Ovary (tissue), 7 donors: ENCODE measurements at regions not wholly inside any gene's neighbourhood (a gene's known extent, or its start where the extent isn't known, plus 50 kb on each side); places are given as distances from the start of the nearest gene placed in this dataset.

Experiments
- DNase-seq, 5 donors: peaks; one replicate each; pipeline ENCODE4 v3.0.0-alpha.2; 2019 to 2020
- H3K27ac ChIP-seq, 2 donors: fragments of 200-600 bp; one replicate each; pipeline versions ENCODE4 v1.5.1 to v1.8.0; 2019 to 2022
- H3K27me3 ChIP-seq: fragments of 200-600 bp; one replicate; pipeline ENCODE4 v1.8.0; 2022
- H3K36me3 ChIP-seq: fragments of 200-600 bp; sonication (generic); one replicate; pipeline ENCODE4 v1.5.1; 2019
- H3K4me1 ChIP-seq: one replicate; pipeline ENCODE4 v1.8.1; 2013; ENCODE audit warnings: mild to moderate bottlenecking, moderate library complexity; ENCODE audit not compliant: insufficient read depth
- H3K4me3 ChIP-seq: fragments of 200-600 bp; sonication (generic); one replicate; pipeline ENCODE4 v1.5.1; 2017
- H3K9me3 ChIP-seq, 2 donors: fragments of 200-600 bp in 1 of 2; sonication (generic) in 1 of 2; one replicate each; pipeline versions ENCODE4 v1.5.1 to v1.8.1; 2013 to 2019; ENCODE audit warnings: mild to moderate bottlenecking in 1 of 2, moderate library complexity in 1 of 2
- EP300 ChIP-seq: sonication (generic); formaldehyde crosslinking; IDR thresholded peaks from one replicate; pipeline ENCODE4 v1.6.1; 2017; ENCODE audit warnings: antibody characterized with exemption
- POLR2A ChIP-seq: fragments of 450-650 bp; IDR thresholded peaks from one replicate; pipeline ENCODE4 v1.6.1; 2017; ENCODE audit warnings: antibody characterized with exemption, mild to moderate bottlenecking, moderate library complexity
- WGBS, 3 donors: extraction: QIAGEN DNeasy Blood & Tissue Kit in 1 of 3; methylation state at CpG; one replicate each; pipeline versions ENCODE4 v1.1.5 to v1.1.7; 2013 to 2017; 5-methylcytosine and 5-hydroxymethylcytosine counted together
- intact Hi-C, 4 donors: fragments of 100-400 bp; cut with DNase I; formaldehyde crosslinking; loops; one replicate each; pipeline versions ENCODE4 v1.11.0 to v1.15.1; 2022 to 2023
- TF ChIP-seq, protein P1 (sequence below), 3 donors: fragments of 450-650 bp in 2 of 3; fragments of 200-600 bp in 1 of 3; IDR thresholded peaks; one replicate each; pipeline versions ENCODE4 v1.5.1 to v1.8.0; 2016 to 2022; ENCODE audit warnings: antibody characterized with exemption in 3 of 3, mild to moderate bottlenecking in 1 of 3
- donor health status: DM: no; HTN: no; CAD: no; lungs with moderate emphysema.
- donor health status: DM: no; HTN: no; CAD: no.
- donor health status: Bipolar disorder and iron deficiency.
- donor health status: DM: no; HTN: no; CAD: no.
- donor health status: DM: yes; HTN: yes; CAD: no.

DNA sequence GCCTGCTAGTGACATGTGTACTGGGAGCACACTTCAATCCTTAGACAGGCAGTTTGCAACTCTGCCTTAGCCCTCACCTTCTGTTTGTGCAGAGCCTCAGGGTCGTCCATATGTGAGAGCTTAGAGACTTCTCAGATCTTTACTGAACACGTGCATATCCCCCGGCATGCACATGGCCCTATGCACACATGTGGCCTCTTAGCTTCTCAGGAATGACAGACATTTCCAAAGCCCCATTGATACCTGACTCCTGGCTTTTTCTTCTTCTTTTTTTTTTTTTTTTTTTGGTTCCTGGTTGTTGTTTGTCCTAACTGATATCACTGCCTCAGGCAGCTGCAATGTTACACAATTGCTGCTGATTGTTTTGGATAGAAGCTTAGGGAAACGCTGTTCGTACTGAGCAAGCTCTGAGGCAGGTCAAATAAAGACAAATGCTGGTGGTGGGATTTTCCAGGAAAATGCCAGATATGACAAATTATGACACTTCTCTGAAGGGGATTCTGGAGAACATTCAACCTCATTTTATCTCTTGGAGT, 107.2 kb upstream of the RGMA start:
- Histone ChIP-seq H3K9me3 (no peaks in the 10 kb centered on the region), H3K4me1 (no peaks in the 10 kb centered on the region), H3K4me3 (no peak overlapping the region), H3K27me3 (no peaks in the 10 kb centered on the region), H3K36me3 (no peaks in the 10 kb centered on the region), H3K27ac (no peak overlapping the region)
- TF ChIP-seq POLR2A (no peak), EP300 (no peak)
- TF ChIP-seq, protein P1, sequence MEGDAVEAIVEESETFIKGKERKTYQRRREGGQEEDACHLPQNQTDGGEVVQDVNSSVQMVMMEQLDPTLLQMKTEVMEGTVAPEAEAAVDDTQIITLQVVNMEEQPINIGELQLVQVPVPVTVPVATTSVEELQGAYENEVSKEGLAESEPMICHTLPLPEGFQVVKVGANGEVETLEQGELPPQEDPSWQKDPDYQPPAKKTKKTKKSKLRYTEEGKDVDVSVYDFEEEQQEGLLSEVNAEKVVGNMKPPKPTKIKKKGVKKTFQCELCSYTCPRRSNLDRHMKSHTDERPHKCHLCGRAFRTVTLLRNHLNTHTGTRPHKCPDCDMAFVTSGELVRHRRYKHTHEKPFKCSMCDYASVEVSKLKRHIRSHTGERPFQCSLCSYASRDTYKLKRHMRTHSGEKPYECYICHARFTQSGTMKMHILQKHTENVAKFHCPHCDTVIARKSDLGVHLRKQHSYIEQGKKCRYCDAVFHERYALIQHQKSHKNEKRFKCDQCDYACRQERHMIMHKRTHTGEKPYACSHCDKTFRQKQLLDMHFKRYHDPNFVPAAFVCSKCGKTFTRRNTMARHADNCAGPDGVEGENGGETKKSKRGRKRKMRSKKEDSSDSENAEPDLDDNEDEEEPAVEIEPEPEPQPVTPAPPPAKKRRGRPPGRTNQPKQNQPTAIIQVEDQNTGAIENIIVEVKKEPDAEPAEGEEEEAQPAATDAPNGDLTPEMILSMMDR (IDR thresholded peaks at IDR 0.05) = no peak
- intact Hi-C loops = no loop called here
- 66 to 80% (median 79%) methylated on average over 5 of the region's 5 CpGs for WGBS, 3 donors
- no peak for DNase-seq

DNA sequence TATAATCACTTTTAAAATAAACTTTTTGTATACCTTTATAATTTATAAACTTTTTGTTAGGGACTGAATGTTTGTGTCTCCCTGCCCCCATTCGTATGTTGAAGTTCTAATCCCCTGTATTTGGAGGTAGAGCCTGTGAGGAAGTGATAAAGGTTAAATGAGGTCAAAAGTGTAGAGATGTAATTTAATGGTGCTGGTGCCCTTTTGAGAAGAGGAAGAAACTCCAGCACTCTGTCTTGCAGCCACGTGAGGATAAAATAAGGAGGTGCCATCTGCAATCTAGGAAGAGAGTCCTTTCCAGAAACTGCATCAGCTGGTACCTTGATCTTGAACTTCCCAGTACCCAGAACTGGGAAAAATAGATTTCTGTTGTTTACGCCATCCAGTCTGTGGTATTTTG, 106.1 kb upstream of the RGMA start:
- no peaks in the 10 kb centered on the region for H3K9me3 ChIP-seq
- 53 to 68% (median 62%) methylated on average over 3 of the region's 3 CpGs for WGBS, 3 donors
- H3K27me3 ChIP-seq = no peaks in the 10 kb centered on the region
- H3K4me3 ChIP-seq = no peak overlapping the region
- H3K4me1 ChIP-seq = no peaks in the 10 kb centered on the region
- H3K27ac ChIP-seq = no peak overlapping the region
- DNase-seq = no peak
- TF ChIP-seq EP300 = no peak
- TF ChIP-seq, protein P1 (IDR thresholded peaks at IDR 0.05) = no peak
- TF ChIP-seq POLR2A = no peak
- intact Hi-C loops = no loop called here
- H3K36me3 ChIP-seq = no peaks in the 10 kb centered on the region

DNA sequence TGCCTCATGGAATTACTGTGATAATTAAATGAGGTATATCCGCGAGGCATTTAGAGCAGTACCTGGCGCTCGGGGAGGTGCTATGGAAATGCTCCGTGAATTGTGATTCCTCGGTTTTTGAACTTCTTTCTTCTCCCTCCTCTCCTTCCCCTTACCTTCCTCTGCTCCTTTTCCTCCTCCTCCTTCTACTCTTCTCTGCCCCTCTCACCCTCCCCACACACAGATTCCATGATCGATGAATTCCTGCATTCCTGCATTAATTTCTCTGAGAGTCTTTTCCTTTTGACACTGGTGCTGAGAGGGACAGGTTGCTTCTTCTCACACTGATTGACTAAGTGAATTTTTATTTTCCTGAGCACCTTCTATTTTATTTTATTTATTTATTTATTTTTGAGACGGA, 101.2 kb upstream of the RGMA start:
- no peaks in the 10 kb centered on the region for H3K27me3 ChIP-seq
- intact Hi-C loops = no loop called here
- no peak for DNase-seq
- H3K27ac ChIP-seq = no peak overlapping the region
- 77 to 90% (median 83%) methylated on average over 8 of the region's 8 CpGs for WGBS, 3 donors
- no peak overlapping the region for H3K4me3 ChIP-seq
- H3K4me1 ChIP-seq = no peaks in the 10 kb centered on the region
- H3K36me3 ChIP-seq = no peaks in the 10 kb centered on the region
- TF ChIP-seq EP300 (no peak), POLR2A (no peak)
- TF ChIP-seq, protein P1 (IDR thresholded peaks at IDR 0.05) = no peak
- H3K9me3 ChIP-seq = no peaks in the 10 kb centered on the region

DNA sequence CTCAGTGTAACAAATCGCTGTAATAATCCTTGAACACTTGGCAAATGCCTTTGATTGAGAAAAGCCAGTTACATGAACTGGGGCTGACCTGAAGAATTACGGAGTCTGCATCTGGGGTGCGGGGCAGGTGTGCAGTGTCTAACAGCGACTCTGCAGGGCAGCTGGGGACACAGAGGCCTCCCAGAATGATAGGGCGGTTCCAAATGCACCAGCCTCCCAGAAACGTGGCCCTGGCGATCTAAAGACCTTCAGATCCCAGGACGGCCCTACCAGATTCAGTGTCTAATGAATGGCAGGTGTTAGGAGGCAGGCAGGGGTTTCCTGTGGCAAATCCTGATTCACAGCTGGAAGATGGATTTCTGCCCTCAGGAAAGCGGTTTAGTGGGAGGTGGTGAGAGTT, 100.5 kb upstream of the RGMA start:
- Histone ChIP-seq H3K27me3 (no peaks in the 10 kb centered on the region), H3K36me3 (no peaks in the 10 kb centered on the region), H3K4me1 (no peaks in the 10 kb centered on the region), H3K9me3 (no peaks in the 10 kb centered on the region), H3K4me3 (no peak overlapping the region), H3K27ac (no peak overlapping the region)
- intact Hi-C loops = no loop called here
- 43 to 65% (median 48%) methylated on average over 9 of the region's 9 CpGs for WGBS, 3 donors
- DNase-seq = no peak
- TF ChIP-seq POLR2A = no peak
- TF ChIP-seq EP300 = no peak
- TF ChIP-seq, protein P1 (IDR thresholded peaks at IDR 0.05) = no peak

DNA sequence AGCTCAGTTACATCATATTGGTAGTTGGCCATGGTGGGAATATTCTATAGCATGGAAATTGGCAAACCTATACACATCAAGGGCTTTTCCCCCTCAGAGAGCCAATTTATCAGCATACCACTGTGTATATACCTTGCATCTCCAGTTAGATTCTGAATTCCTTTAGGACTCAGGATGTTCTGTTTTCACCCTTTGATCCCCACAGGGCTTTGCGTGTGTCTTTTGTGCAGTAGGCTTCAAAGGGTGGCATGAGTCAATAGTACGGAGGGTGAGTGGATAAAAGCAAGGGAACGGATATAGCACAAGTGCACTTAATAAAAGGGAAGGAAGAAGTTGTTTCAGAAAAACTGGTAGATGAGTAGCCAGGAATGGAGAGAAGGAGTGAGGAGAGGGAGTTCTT, 99.2 kb upstream of the RGMA start:
- WGBS, 3 donors = 86 to 96% (median 90%) methylated on average over 3 of the region's 3 CpGs

More for the DNA sequence above, 99.2 kb upstream of the RGMA start:
- no peaks in the 10 kb centered on the region for H3K9me3 ChIP-seq
- H3K27ac ChIP-seq = no peak overlapping the region
- H3K36me3 ChIP-seq = no peaks in the 10 kb centered on the region
- H3K4me3 ChIP-seq = no peak overlapping the region
- DNase-seq = no peak
- intact Hi-C loops = no loop called here
- H3K27me3 ChIP-seq = no peaks in the 10 kb centered on the region
- TF ChIP-seq EP300 = no peak
- TF ChIP-seq, protein P1 (IDR thresholded peaks at IDR 0.05) = no peak
- no peak for TF ChIP-seq POLR2A
- no peaks in the 10 kb centered on the region for H3K4me1 ChIP-seq
